Activated CD4-positive, alpha-beta T cell treated with anti-CD3 and anti-CD28 coated beads, Interleukin-2, amount 10 ng/mL, durations not matched to agents 24 days and 14 days (primary cell): ENCODE measurements at regions not wholly inside any gene's neighbourhood (a gene's known extent, or its start where the extent isn't known, plus 50 kb on each side); places are given as distances from the start of the nearest gene placed in this dataset.
"Not testable (repeated sequence)": the region's sequence is repeated elsewhere in the genome, so short reads cannot be mapped to it uniquely, and the experiment has no call there.

Experiments
- DNase-seq: peaks from one replicate; pipeline ENCODE4 v3.0.0; 2022
- H3K27ac Mint-ChIP-seq: one replicate; pipeline ENCODE4 v1.8.0; 2022; ENCODE audit warnings: mild to moderate bottlenecking, mixed read lengths
- H3K27me3 Mint-ChIP-seq: one replicate; pipeline ENCODE4 v1.8.0; 2022; ENCODE audit warnings: mixed read lengths
- H3K36me3 Mint-ChIP-seq: one replicate; pipeline ENCODE4 v1.8.0; 2022; ENCODE audit warnings: low read depth, mild to moderate bottlenecking, mixed read lengths
- H3K4me1 Mint-ChIP-seq: one replicate; pipeline ENCODE4 v1.8.0; 2021; ENCODE audit warnings: mixed read lengths
- H3K4me3 Mint-ChIP-seq: one replicate; pipeline ENCODE4 v1.8.0; 2022; ENCODE audit warnings: mild to moderate bottlenecking, moderate library complexity, mixed read lengths
- H3K9me3 Mint-ChIP-seq: one replicate; pipeline ENCODE4 v1.8.0; 2021; ENCODE audit warnings: mixed read lengths
- intact Hi-C: fragments of 100-400 bp; cut with micrococcal nuclease; formaldehyde crosslinking; loops from one replicate; pipeline ENCODE4 v1.15.1; 2023

- H3K27me3 Mint-ChIP-seq, DNase-seq, H3K4me1 Mint-ChIP-seq, H3K4me3 Mint-ChIP-seq, H3K9me3 Mint-ChIP-seq, H3K27ac Mint-ChIP-seq, intact Hi-C loops, H3K36me3 Mint-ChIP-seq: not testable (repeated sequence)
Measured at GRCh38 chr4:118474001-118474626, 121.3 kb upstream of the PRSS12 start.

DNA sequence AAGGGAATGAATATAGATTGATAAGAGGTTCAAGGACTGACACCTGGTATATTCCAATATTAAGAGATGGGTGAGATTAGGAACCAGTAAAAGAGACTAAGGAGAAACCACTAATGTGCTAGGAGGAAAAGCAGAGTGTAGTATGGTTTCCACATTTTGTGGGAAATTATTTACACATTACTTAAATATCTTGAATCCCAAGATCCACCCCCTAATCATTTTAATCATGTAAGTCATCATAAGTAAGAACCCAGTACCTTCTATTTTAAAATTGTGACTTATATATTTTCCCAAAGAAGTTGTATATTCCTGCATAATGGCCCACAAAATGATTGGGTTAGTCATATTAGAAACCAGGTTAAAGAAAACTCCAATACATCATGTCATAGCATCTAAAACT is 122.0 kb upstream of the PRSS12 start:
- H3K9me3 Mint-ChIP-seq, H3K36me3 Mint-ChIP-seq, H3K4me3 Mint-ChIP-seq, intact Hi-C loops, H3K4me1 Mint-ChIP-seq, DNase-seq, H3K27ac Mint-ChIP-seq, H3K27me3 Mint-ChIP-seq: not testable (repeated sequence)

DNA sequence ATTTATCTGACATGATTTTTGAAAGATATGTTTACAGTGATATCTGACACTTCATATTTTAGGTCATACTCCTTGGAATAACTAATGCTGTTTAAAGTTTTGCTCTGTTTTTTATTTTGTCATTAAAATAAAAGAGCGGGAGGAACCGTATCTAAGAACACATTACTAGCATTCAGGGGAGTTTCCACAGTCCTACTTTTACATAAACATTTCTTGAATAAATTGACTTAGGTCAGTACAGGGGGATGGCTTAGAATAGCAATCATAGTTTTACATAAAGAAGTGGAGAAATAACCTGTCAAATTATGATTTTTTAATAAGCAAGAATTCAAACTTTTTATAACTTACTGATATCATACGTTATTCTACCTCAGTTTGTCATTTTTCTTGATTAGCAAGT is 123.1 kb upstream of the PRSS12 start:
- H3K36me3 Mint-ChIP-seq, intact Hi-C loops, H3K27me3 Mint-ChIP-seq, H3K9me3 Mint-ChIP-seq, H3K4me3 Mint-ChIP-seq, DNase-seq, H3K27ac Mint-ChIP-seq, H3K4me1 Mint-ChIP-seq: not testable (repeated sequence)

DNA sequence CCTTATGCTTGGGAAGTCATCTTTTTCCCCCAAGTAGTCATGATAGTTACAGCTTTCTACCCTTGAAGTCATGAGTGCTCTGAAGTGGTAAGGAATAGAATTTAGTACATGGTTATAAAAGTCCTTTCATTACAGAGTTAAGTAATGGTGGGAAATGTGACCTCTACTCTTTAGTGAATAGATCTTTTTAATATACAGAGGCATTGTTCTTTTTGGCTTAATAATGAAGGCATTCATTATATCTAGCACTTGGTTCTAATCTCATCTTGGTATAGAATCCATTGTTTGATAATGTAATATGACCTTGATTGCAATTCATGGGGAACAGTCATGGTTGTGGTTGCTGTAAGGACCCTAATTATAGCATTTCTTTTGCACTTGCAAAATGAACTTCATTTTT is 125.0 kb upstream of the PRSS12 start:
- H3K27me3 Mint-ChIP-seq, intact Hi-C loops, DNase-seq, H3K36me3 Mint-ChIP-seq, H3K9me3 Mint-ChIP-seq, H3K4me3 Mint-ChIP-seq, H3K4me1 Mint-ChIP-seq, H3K27ac Mint-ChIP-seq: not testable (repeated sequence)

DNA sequence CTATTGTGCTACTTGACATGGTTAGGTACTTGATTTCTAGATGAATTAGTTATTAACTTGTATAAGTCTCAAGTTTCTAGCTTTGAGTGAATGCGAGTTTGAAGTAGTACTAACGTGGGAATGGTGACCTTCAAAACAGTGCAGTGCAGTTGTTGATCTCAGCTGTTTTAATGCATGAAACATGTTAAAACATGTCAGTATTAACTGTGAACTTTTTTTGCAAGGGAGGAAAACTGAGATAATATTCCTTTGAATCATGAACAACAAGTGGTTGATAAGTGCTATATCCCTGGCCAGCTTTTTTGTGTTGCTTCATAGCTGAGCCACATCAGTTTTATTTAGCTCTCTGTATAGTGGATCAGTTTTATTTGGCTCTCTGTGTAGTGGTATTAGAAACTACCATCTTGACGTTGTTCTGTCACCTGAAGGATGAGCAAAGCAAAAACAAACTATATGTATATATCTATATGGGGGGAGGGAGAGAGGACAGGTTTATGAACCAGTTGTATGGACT is 133.1 kb upstream of the PRSS12 start:
- intact Hi-C loops, H3K4me3 Mint-ChIP-seq, DNase-seq, H3K36me3 Mint-ChIP-seq, H3K27ac Mint-ChIP-seq, H3K27me3 Mint-ChIP-seq, H3K9me3 Mint-ChIP-seq, H3K4me1 Mint-ChIP-seq: not testable (repeated sequence)

- intact Hi-C loops = not testable (repeated sequence)
Measured at GRCh38 chr4:118492963-118493362, 140.2 kb upstream of the PRSS12 start.

DNA sequence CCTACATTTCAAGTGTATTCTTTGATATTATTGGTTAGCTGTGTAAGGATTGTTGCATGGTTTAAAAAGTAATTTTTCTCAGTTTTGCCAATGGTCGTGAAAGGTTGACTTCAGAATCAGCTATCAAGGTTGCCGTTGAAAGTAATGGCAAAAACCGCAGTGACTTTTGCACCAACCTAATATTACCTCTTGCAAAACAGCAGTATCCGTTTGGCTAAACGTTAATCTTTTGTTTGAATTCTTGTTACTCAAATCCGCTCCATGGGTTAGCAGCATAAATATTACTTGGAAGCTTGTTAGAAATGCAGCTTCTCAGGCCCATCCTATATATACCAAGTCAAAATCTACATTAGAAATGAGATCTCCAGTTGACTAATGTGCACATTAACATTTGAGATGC is 141.6 kb upstream of the PRSS12 start:
- DNase-seq, intact Hi-C loops, H3K4me1 Mint-ChIP-seq, H3K27ac Mint-ChIP-seq, H3K36me3 Mint-ChIP-seq, H3K4me3 Mint-ChIP-seq, H3K9me3 Mint-ChIP-seq, H3K27me3 Mint-ChIP-seq: not testable (repeated sequence)

More at GRCh38 chr4:118492963-118493362, 140.2 kb upstream of the PRSS12 start:
- not testable (repeated sequence) for H3K36me3 Mint-ChIP-seq, H3K9me3 Mint-ChIP-seq, H3K27ac Mint-ChIP-seq, H3K27me3 Mint-ChIP-seq, H3K4me1 Mint-ChIP-seq, H3K4me3 Mint-ChIP-seq, DNase-seq

DNA sequence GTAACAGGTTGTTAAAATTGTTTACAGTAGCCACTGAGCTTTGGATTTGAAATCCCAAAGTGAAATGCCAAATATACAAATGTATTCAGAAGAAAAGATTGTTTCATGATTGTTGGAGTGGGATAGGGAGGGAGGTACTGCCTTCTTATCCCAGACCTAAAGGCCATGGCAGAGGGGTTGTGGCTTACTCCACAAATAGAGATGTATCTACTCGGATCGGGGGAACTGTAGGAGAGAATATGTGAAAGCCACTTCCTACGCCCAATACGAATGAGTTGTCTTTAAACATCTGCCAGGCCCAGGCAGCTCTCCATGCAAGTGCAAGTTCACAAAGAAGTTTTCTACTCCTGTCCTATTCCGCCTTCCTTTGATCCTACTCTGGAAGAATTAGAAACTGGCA is 150.2 kb upstream of the PRSS12 start:
- DNase-seq, H3K27ac Mint-ChIP-seq, H3K4me1 Mint-ChIP-seq, H3K4me3 Mint-ChIP-seq, H3K27me3 Mint-ChIP-seq, H3K36me3 Mint-ChIP-seq, intact Hi-C loops, H3K9me3 Mint-ChIP-seq: not testable (repeated sequence)

GRCh38 chr4:118504927-118505326 is 152.1 kb upstream of the PRSS12 start:
- H3K4me3 Mint-ChIP-seq, H3K27me3 Mint-ChIP-seq, H3K4me1 Mint-ChIP-seq, intact Hi-C loops, H3K36me3 Mint-ChIP-seq, H3K9me3 Mint-ChIP-seq, DNase-seq, H3K27ac Mint-ChIP-seq: not testable (repeated sequence)

DNA sequence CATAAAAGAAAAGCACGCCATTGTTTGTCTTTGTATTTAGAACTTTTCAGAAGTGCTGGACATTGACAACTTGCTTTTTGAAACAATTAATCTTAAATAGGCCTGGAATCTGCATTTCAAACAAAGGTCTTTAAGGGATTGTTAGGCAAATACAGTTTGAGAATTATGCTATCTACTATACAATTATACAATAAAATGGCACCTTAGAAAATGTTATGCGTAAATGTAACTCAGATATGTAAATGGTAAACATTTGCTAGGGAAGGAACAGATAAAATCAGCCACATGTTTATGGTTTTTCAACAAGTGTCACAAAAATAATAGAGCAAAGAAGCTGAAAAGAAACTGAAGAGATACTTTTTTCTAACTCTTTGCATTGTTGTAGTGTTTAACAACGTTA is 152.7 kb upstream of the PRSS12 start:
- H3K27me3 Mint-ChIP-seq, H3K27ac Mint-ChIP-seq, H3K4me3 Mint-ChIP-seq, intact Hi-C loops, H3K36me3 Mint-ChIP-seq, H3K4me1 Mint-ChIP-seq, DNase-seq, H3K9me3 Mint-ChIP-seq: not testable (repeated sequence)

GRCh38 chr4:118512870-118513269 is 160.1 kb upstream of the PRSS12 start:
- H3K4me3 Mint-ChIP-seq, H3K27me3 Mint-ChIP-seq, H3K27ac Mint-ChIP-seq, H3K4me1 Mint-ChIP-seq, H3K36me3 Mint-ChIP-seq, intact Hi-C loops, H3K9me3 Mint-ChIP-seq, DNase-seq: not testable (repeated sequence)

DNA sequence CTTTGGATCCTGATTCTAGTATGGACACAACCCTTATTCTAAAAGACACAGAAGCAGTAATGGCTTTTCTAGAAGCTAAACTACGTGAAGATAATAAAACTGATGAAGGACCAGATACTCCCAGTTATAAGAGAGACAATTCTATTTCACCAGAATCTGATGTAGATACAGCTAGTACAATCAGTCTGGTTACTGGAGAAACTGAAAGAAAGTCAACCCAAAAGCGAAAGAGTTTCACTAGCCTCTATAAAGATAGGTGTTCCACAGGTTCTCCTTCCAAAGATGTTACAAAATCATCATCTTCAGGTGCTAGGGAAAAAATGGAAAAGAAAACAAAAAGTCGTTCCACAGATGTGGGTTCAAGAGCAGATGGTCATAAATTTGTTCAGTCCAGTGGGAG is 161.5 kb upstream of the PRSS12 start:
- H3K27me3 Mint-ChIP-seq, DNase-seq, H3K27ac Mint-ChIP-seq: not testable (repeated sequence)

DNA sequence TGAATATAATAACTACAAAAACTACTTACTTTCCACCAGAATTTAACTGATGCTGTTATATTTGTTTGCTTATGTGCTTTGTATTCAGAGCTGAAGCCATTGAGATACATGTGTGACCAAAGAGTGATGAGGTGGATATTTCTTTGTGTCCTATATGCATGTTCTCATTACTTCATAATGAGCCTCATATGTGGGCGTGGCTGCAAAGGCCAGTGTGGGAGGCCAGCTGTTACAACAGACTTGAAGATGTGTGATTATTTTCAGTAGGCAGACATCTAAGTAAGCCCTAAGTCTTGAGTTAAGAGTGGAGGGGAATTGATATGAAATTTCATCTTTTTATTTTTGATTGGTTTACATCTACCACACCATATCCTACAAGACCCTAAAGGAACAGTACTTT is 163.3 kb upstream of the PRSS12 start:
- H3K27me3 Mint-ChIP-seq, H3K9me3 Mint-ChIP-seq, H3K36me3 Mint-ChIP-seq, H3K27ac Mint-ChIP-seq, DNase-seq, H3K4me1 Mint-ChIP-seq, H3K4me3 Mint-ChIP-seq, intact Hi-C loops: not testable (repeated sequence)

More for the DNA sequence above, 161.5 kb upstream of the PRSS12 start:
- H3K36me3 Mint-ChIP-seq, H3K4me3 Mint-ChIP-seq, H3K9me3 Mint-ChIP-seq, intact Hi-C loops, H3K4me1 Mint-ChIP-seq: not testable (repeated sequence)

DNA sequence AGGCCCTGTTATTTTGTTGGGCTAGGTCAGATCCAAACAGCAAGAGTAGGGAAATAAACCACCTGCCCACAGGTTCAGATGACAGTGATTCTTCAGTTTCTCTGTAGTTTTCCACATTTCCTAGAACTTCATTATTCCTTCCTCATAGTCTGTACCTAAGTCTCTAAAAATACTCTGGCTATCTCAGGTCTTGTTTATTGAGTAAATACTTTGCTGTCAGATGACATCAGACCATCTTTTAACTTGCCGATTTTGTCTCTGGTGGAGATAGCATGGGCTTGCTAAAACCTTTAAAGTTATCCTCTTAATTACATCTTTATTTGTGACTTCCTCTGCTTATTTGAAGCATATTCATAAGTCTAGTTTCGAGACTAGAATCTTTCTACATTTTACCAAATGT is 155.1 kb upstream of the METTL14 start:
- DNase-seq, intact Hi-C loops, H3K27ac Mint-ChIP-seq, H3K27me3 Mint-ChIP-seq, H3K4me1 Mint-ChIP-seq, H3K4me3 Mint-ChIP-seq, H3K9me3 Mint-ChIP-seq, H3K36me3 Mint-ChIP-seq: not testable (repeated sequence)

DNA sequence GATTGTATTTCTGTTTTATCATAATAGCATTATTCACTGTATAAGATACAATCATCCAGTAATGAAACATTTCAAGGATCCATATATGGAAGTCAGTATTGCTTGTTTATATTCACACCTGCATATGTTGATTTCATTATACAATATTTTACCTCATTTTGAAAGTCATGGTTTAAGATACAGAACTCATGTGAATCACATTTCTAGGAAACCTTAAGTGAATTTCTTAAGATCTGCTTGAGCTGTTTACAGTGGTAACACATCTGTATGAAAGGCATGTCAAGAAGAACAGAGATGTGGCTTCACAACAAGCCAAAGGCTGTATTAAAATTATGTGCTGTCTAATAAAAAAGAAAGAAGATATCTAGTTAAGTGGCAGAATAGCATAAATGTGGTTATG is 153.2 kb upstream of the METTL14 start:
- H3K27ac Mint-ChIP-seq, intact Hi-C loops: not testable (repeated sequence)

More for the DNA sequence above, 153.2 kb upstream of the METTL14 start:
- not testable (repeated sequence) for H3K9me3 Mint-ChIP-seq, DNase-seq, H3K27me3 Mint-ChIP-seq, H3K4me3 Mint-ChIP-seq, H3K36me3 Mint-ChIP-seq, H3K4me1 Mint-ChIP-seq
